ENCODE measurements at regions not wholly inside any gene's neighbourhood (a gene's known extent, or its start where the extent isn't known, plus 50 kb on each side); places are given as distances from the start of the nearest gene placed in this dataset.

GRCh38 chr6:119444642-119445557, 95.3 kb upstream of the MAN1A1 start:
- Mint-ChIP-seq H3K9me3 (peaks cover 15% of the 10 kb centered on the region), H3K4me1 (peaks cover 11% of the 10 kb centered on the region), H3K27ac (no peak overlapping the region), H3K36me3 (ENCODE audit: low read depth) (peaks cover 3% of the 10 kb centered on the region), H3K27me3 (ENCODE audit: insufficient read depth) (no peaks in the 10 kb centered on the region), H3K4me3 (no peak overlapping the region)
- H3K27me3 ChIP-seq (ENCODE audit: control insufficient read depth, insufficient read depth, low read length, poor library complexity, severe bottlenecking): no peaks in the 10 kb centered on the region
- peaks cover 19% of the 10 kb centered on the region for H3K9me3 ChIP-seq (ENCODE audit: control insufficient read depth, low read length)
- 83 to 84% methylated on average over 2 to 4 of the region's 4 CpGs for WGBS, 2 experiments (ENCODE audit: insufficient coverage in 1 of 2, insufficient read length in 1 of 2)
- DNase-seq: no peak
- H3K4me1 ChIP-seq (ENCODE audit: control insufficient read depth, insufficient read depth, low read length): no peaks in the 10 kb centered on the region
- H3K27ac ChIP-seq (ENCODE audit: low read depth, low read length): no peak overlapping the region
- H3K9ac ChIP-seq (ENCODE audit: extremely low read depth, low read length, poor library complexity, severe bottlenecking): no peak overlapping the region
- no peaks in the 10 kb centered on the region for H3K36me3 ChIP-seq (ENCODE audit: control insufficient read depth, insufficient read depth, low read length)
- no peak for TF ChIP-seq CTCF (conservative IDR thresholded peaks at IDR 0.05)
- no peak overlapping the region for H3K4me3 ChIP-seq (ENCODE audit: low read length)

GRCh38 chr6:119443993-119444641, 94.6 kb upstream of the MAN1A1 start:
- Histone ChIP-seq H3K4me1 (ENCODE audit: control insufficient read depth, insufficient read depth, low read length) (no peaks in the 10 kb centered on the region), H3K4me3 (ENCODE audit: low read length) (no peak overlapping the region), H3K9me3 (ENCODE audit: control insufficient read depth, low read length) (peaks cover 19% of the 10 kb centered on the region), H3K27me3 (ENCODE audit: control insufficient read depth, insufficient read depth, low read length, poor library complexity, severe bottlenecking) (no peaks in the 10 kb centered on the region), H3K36me3 (ENCODE audit: control insufficient read depth, insufficient read depth, low read length) (no peaks in the 10 kb centered on the region), H3K9ac (ENCODE audit: extremely low read depth, low read length, poor library complexity, severe bottlenecking) (no peak overlapping the region), H3K27ac (ENCODE audit: low read depth, low read length) (no peak overlapping the region)
- WGBS, 2 experiments (ENCODE audit: insufficient coverage in 1 of 2, insufficient read length in 1 of 2): 85 to 93% methylated on average over 4 to 7 of the region's 7 CpGs
- Mint-ChIP-seq H3K9me3 (peaks cover 15% of the 10 kb centered on the region), H3K4me1 (peaks cover 11% of the 10 kb centered on the region), H3K4me3 (no peak overlapping the region), H3K27ac (no peak overlapping the region), H3K36me3 (ENCODE audit: low read depth) (peaks cover 3% of the 10 kb centered on the region), H3K27me3 (ENCODE audit: insufficient read depth) (no peaks in the 10 kb centered on the region)
- TF ChIP-seq CTCF (conservative IDR thresholded peaks at IDR 0.05): no peak
- no peak for DNase-seq

GRCh38 chr6:119442776-119443184, 93.2 kb upstream of the MAN1A1 start:
- no peak for TF ChIP-seq CTCF (conservative IDR thresholded peaks at IDR 0.05)
- Mint-ChIP-seq H3K4me3 (no peak overlapping the region), H3K27me3 (ENCODE audit: insufficient read depth) (no peaks in the 10 kb centered on the region), H3K9me3 (peaks cover 15% of the 10 kb centered on the region), H3K36me3 (ENCODE audit: low read depth) (peaks cover 3% of the 10 kb centered on the region), H3K27ac (no peak overlapping the region), H3K4me1 (peaks cover 11% of the 10 kb centered on the region)
- Histone ChIP-seq H3K9ac (ENCODE audit: extremely low read depth, low read length, poor library complexity, severe bottlenecking) (no peak overlapping the region), H3K4me3 (ENCODE audit: low read length) (peak overlapping the region; percentile 27), H3K27ac (ENCODE audit: low read depth, low read length) (no peak overlapping the region), H3K4me1 (ENCODE audit: control insufficient read depth, insufficient read depth, low read length) (no peaks in the 10 kb centered on the region), H3K36me3 (ENCODE audit: control insufficient read depth, insufficient read depth, low read length) (no peaks in the 10 kb centered on the region), H3K9me3 (ENCODE audit: control insufficient read depth, low read length) (peaks cover 19% of the 10 kb centered on the region), H3K27me3 (ENCODE audit: control insufficient read depth, insufficient read depth, low read length, poor library complexity, severe bottlenecking) (no peaks in the 10 kb centered on the region)
- DNase-seq: no peak
- 81 to 87% methylated on average over 7 to 9 of the region's 9 CpGs for WGBS, 2 experiments (ENCODE audit: insufficient coverage in 1 of 2, insufficient read length in 1 of 2)
